Heart left ventricle (tissue), 13 donors: ENCODE measurements at regions not wholly inside any gene's neighbourhood (a gene's known extent, or its start where the extent isn't known, plus 50 kb on each side); places are given as distances from the start of the nearest gene placed in this dataset.

ENCODE experiments used
- POLR2A ChIP-seq, 2 donors: fragments of 450-650 bp; IDR thresholded peaks; one replicate each; pipeline ENCODE4 v1.6.1; 2017; ENCODE audit warnings: antibody characterized with exemption in 2 of 2, mild to moderate bottlenecking in 2 of 2, moderate library complexity in 2 of 2
- TF ChIP-seq, protein P1 (sequence below), 12 donors: fragments of 200-600 bp; sonication (generic) in 4 of 12; IDR thresholded peaks; one replicate each; pipeline versions ENCODE4 v1.5.0 to v1.8.0; 2018 to 2022; ENCODE audit warnings: antibody characterized with exemption in 12 of 12, mild to moderate bottlenecking in 5 of 12
- donor health status: ischemic (EF 13 %, LVEDD 7.1; RV severe dilation, severe dysfunction).
- donor health status: DM: no; HTN: yes; CAD: no.
- donor health status: DM: no; HTN: no; CAD: no.
- donor health status: ischemic (EF 25% LVEDD 6.9; RV normal size, moderate dysfunction).
- donor health status: ischemic (EF 25% LVEDD 5.7; RV mildly dilated, moderate dysfunction).
- donor health status: ischemic (EF 35%, LVEDD 5.7; RV mildly dilated, moderate dysfunction).
- donor health status: nonischemic (EF 11% LVEDD 7.7; RV severe dilation, severe dysfunction).
- donor health status: DM: yes; HTN: yes; CAD: no.
- donor health status: PGD.
- donor health status: ischemic (EF 29% LVEDD 5.4; RV normal size, mild dysfunction).
- donor health status: nonischemic (EF 23%, LVEDD 6.1; RV moderate dilation, normal function).

DNA sequence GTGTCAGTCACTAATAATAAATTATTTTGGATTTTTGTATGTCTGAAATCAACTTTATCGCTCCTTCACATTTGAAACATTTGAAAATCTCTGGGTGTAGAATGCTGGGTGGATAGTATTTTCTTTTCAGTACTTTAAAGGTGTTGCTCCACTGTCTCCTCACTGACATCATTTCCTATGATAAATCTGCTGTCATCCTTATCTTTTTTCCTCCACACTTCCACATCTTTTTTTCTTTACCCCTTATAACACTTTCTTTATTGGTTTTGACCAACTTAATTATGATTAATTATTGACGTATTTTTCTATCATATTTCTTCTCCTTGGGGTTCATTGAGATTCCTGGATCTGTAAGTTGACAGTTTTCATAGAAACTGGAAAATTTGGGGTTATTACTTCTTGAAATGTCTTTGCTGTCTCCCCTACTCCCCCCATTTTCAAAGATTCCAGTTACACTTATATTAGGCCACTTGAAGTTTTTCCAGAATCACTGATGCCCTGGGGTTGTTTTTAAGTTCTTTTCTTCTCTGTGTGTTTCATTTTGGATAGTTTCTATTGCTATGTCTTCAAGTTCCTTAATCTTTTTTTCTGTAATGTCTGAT, 177.5 kb upstream of the DIO3 start:
- TF ChIP-seq, protein P1, sequence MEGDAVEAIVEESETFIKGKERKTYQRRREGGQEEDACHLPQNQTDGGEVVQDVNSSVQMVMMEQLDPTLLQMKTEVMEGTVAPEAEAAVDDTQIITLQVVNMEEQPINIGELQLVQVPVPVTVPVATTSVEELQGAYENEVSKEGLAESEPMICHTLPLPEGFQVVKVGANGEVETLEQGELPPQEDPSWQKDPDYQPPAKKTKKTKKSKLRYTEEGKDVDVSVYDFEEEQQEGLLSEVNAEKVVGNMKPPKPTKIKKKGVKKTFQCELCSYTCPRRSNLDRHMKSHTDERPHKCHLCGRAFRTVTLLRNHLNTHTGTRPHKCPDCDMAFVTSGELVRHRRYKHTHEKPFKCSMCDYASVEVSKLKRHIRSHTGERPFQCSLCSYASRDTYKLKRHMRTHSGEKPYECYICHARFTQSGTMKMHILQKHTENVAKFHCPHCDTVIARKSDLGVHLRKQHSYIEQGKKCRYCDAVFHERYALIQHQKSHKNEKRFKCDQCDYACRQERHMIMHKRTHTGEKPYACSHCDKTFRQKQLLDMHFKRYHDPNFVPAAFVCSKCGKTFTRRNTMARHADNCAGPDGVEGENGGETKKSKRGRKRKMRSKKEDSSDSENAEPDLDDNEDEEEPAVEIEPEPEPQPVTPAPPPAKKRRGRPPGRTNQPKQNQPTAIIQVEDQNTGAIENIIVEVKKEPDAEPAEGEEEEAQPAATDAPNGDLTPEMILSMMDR (IDR thresholded peaks at IDR 0.05), result no peak
- no peak for TF ChIP-seq POLR2A (IDR thresholded peaks at IDR 0.05)
